ENCODE measurements at regions not wholly inside any gene's neighbourhood (a gene's known extent, or its start where the extent isn't known, plus 50 kb on each side); places are given as distances from the start of the nearest gene placed in this dataset.

DNA sequence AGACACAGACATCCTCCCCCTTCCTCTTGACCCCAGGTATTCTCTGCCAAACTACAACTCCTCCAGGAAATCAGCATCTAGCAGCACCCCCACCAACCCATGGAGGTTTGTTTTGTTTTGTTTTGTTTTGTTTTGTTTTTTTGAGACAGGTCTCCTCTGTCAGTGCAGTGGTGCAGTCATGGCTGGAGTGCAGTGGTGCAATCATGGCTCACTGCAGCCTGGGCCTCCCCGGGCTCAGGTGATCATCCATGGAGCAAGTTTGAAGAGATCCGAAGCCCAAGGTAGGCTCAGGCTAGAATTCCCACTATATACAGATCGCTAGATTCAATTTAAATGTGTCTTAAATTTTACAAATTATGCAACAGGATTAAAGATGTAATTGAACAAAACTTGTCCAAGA is 518.2 kb upstream of the ARID1B start:
- no peak overlapping the region for H3K27ac ChIP-seq (ENCODE audit: low read length)
- H4K20me1 ChIP-seq (ENCODE audit: insufficient read depth, low read length), result no peaks in the 10 kb centered on the region
- H3F3A ChIP-seq (ENCODE audit: insufficient read depth, low read length), result no peaks in the 10 kb centered on the region
- H3K4me3 ChIP-seq (ENCODE audit: low read length), result no peak overlapping the region
- TF ChIP-seq EZH2 (optimal IDR thresholded peaks at IDR 0.05; ENCODE audit: low read depth, low read length) (no peak), EZH2phosphoT487 (IDR thresholded peaks at IDR 0.05; ENCODE audit: low read length) (no peak)
- TF ChIP-seq, protein P1, sequence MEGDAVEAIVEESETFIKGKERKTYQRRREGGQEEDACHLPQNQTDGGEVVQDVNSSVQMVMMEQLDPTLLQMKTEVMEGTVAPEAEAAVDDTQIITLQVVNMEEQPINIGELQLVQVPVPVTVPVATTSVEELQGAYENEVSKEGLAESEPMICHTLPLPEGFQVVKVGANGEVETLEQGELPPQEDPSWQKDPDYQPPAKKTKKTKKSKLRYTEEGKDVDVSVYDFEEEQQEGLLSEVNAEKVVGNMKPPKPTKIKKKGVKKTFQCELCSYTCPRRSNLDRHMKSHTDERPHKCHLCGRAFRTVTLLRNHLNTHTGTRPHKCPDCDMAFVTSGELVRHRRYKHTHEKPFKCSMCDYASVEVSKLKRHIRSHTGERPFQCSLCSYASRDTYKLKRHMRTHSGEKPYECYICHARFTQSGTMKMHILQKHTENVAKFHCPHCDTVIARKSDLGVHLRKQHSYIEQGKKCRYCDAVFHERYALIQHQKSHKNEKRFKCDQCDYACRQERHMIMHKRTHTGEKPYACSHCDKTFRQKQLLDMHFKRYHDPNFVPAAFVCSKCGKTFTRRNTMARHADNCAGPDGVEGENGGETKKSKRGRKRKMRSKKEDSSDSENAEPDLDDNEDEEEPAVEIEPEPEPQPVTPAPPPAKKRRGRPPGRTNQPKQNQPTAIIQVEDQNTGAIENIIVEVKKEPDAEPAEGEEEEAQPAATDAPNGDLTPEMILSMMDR (IDR thresholded peaks at IDR 0.05; ENCODE audit: low read length), result no peak
- H3K9ac ChIP-seq (ENCODE audit: low read length), result no peak overlapping the region
- H3K27me3 ChIP-seq (replicated peaks; ENCODE audit: insufficient read depth, low read length), result no peaks in the 10 kb centered on the region
- H3K4me2 ChIP-seq (ENCODE audit: low read depth, low read length), result no peak overlapping the region
- no peaks in the 10 kb centered on the region for H3K36me3 ChIP-seq (replicated peaks; ENCODE audit: insufficient read depth, low read length)
- no peaks in the 10 kb centered on the region for H3K4me1 ChIP-seq (ENCODE audit: low read length)
- H3K79me2 ChIP-seq (ENCODE audit: low read length), result no peaks in the 10 kb centered on the region
- DNase-seq, result no peak
- H2AFZ ChIP-seq (ENCODE audit: low read length), result no peak overlapping the region
- no peaks in the 10 kb centered on the region for H3K9me2 ChIP-seq (replicated peaks; ENCODE audit: insufficient read depth, low read length)
- no peaks in the 10 kb centered on the region for H3K9me3 ChIP-seq (replicated peaks; ENCODE audit: insufficient read depth, low read length)

DNA sequence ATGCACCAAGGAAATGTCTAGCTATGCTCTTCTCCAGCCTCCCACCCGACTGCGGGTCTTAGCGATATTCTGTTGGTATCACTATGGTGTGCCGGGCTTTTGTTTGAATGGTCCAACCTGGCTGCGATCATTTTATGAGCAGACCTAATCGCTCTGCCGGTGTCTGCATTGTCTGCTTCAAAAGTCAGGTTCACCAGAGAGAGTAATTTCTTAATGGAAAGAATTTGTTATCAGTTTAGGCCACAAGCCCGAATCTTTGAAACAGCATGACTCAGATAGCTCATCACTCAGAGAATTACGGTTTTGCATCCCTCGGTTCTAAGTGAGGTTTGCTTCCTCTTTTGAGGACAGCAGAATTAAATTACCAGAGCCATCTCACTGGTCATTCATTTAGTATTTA is 521.0 kb upstream of the ARID1B start:
- Histone ChIP-seq H3K27ac (ENCODE audit: low read length) (no peak overlapping the region), H4K20me1 (ENCODE audit: insufficient read depth, low read length) (no peaks in the 10 kb centered on the region), H3K36me3 (replicated peaks; ENCODE audit: insufficient read depth, low read length) (no peaks in the 10 kb centered on the region), H3K9me2 (replicated peaks; ENCODE audit: insufficient read depth, low read length) (no peaks in the 10 kb centered on the region), H3K4me1 (ENCODE audit: low read length) (no peaks in the 10 kb centered on the region), H2AFZ (ENCODE audit: low read length) (no peak overlapping the region), H3K4me2 (ENCODE audit: low read depth, low read length) (no peak overlapping the region), H3K4me3 (ENCODE audit: low read length) (no peak overlapping the region), H3K79me2 (ENCODE audit: low read length) (no peaks in the 10 kb centered on the region), H3K27me3 (replicated peaks; ENCODE audit: insufficient read depth, low read length) (no peaks in the 10 kb centered on the region), H3K9ac (ENCODE audit: low read length) (no peak overlapping the region), H3F3A (ENCODE audit: insufficient read depth, low read length) (no peaks in the 10 kb centered on the region), H3K9me3 (replicated peaks; ENCODE audit: insufficient read depth, low read length) (no peaks in the 10 kb centered on the region)
- DNase-seq, result no peak
- TF ChIP-seq, protein P1 (IDR thresholded peaks at IDR 0.05; ENCODE audit: low read length), result no peak

DNA sequence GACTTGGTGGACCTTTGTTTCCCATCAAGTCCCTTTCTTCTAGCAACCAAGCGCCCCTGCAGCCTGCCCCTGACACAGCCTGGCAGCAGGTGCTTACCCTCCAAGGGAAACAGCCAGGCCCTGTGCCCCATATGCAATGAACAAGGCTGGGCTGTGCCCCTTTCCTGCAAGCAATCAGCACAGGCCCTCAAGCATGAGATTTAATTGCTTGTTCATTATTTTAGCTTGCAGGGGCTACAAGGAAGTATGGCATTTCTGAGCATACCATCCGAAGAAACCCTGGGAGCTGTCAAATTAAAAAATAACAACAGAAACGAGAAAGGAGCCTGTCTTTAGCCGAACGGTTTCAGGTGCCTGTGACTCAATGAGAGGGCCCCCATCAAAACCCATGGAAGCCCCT is 522.9 kb upstream of the ARID1B start:
- no peaks in the 10 kb centered on the region for H3F3A ChIP-seq (ENCODE audit: insufficient read depth, low read length)
- no peak overlapping the region for H3K4me2 ChIP-seq (ENCODE audit: low read depth, low read length)
- no peaks in the 10 kb centered on the region for H4K20me1 ChIP-seq (ENCODE audit: insufficient read depth, low read length)
- TF ChIP-seq EZH2 (optimal IDR thresholded peaks at IDR 0.05; ENCODE audit: low read depth, low read length) (no peak), EZH2phosphoT487 (IDR thresholded peaks at IDR 0.05; ENCODE audit: low read length) (no peak)
- TF ChIP-seq, protein P1 (IDR thresholded peaks at IDR 0.05; ENCODE audit: low read length), result no peak
- no peak overlapping the region for H3K4me3 ChIP-seq (ENCODE audit: low read length)
- no peaks in the 10 kb centered on the region for H3K4me1 ChIP-seq (ENCODE audit: low read length)
- DNase-seq, result no peak
- H3K27me3 ChIP-seq (replicated peaks; ENCODE audit: insufficient read depth, low read length), result no peaks in the 10 kb centered on the region
- no peak overlapping the region for H3K27ac ChIP-seq (ENCODE audit: low read length)
- H3K79me2 ChIP-seq (ENCODE audit: low read length), result no peaks in the 10 kb centered on the region
- H3K9me3 ChIP-seq (replicated peaks; ENCODE audit: insufficient read depth, low read length), result no peaks in the 10 kb centered on the region
- no peak overlapping the region for H2AFZ ChIP-seq (ENCODE audit: low read length)
- H3K36me3 ChIP-seq (replicated peaks; ENCODE audit: insufficient read depth, low read length), result no peaks in the 10 kb centered on the region
- no peaks in the 10 kb centered on the region for H3K9me2 ChIP-seq (replicated peaks; ENCODE audit: insufficient read depth, low read length)
- H3K9ac ChIP-seq (ENCODE audit: low read length), result no peak overlapping the region

DNA sequence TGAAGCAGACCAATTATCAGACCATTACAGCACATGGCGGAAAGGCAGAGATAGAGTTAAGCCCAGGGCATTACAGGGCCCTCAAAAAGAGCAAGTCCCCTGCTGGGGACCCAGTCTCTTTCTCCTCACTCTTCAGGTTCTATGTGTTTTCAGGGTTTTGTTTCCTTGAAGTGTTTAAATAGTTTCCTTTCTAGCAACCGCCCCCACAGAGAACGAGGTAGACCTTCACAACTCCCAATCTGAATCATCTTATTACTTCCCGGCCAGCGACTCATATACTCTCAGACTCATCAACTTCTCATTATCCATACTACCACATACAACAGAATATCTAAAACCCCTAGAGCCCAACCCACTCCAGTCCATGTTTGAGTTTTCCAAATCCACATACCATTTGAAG is 526.6 kb upstream of the ARID1B start:
- Histone ChIP-seq H3K4me2 (ENCODE audit: low read depth, low read length) (no peak overlapping the region), H3K9me3 (replicated peaks; ENCODE audit: insufficient read depth, low read length) (no peaks in the 10 kb centered on the region), H3K4me1 (ENCODE audit: low read length) (no peaks in the 10 kb centered on the region), H3K9me2 (replicated peaks; ENCODE audit: insufficient read depth, low read length) (no peaks in the 10 kb centered on the region), H3K27me3 (replicated peaks; ENCODE audit: insufficient read depth, low read length) (no peaks in the 10 kb centered on the region), H3K27ac (ENCODE audit: low read length) (no peak overlapping the region), H3F3A (ENCODE audit: insufficient read depth, low read length) (no peaks in the 10 kb centered on the region), H3K4me3 (ENCODE audit: low read length) (no peak overlapping the region), H4K20me1 (ENCODE audit: insufficient read depth, low read length) (no peaks in the 10 kb centered on the region), H3K36me3 (replicated peaks; ENCODE audit: insufficient read depth, low read length) (no peaks in the 10 kb centered on the region), H3K79me2 (ENCODE audit: low read length) (no peaks in the 10 kb centered on the region), H3K9ac (ENCODE audit: low read length) (no peak overlapping the region), H2AFZ (ENCODE audit: low read length) (no peak overlapping the region)
- TF ChIP-seq EZH2phosphoT487 (IDR thresholded peaks at IDR 0.05; ENCODE audit: low read length) (no peak), EZH2 (optimal IDR thresholded peaks at IDR 0.05; ENCODE audit: low read depth, low read length) (no peak)
- TF ChIP-seq, protein P1 (IDR thresholded peaks at IDR 0.05; ENCODE audit: low read length), result no peak
- DNase-seq, result no peak
